GM12864 (cell line): ENCODE measurements at regions not wholly inside any gene's neighbourhood (a gene's known extent, or its start where the extent isn't known, plus 50 kb on each side); places are given as distances from the start of the nearest gene placed in this dataset.

ENCODE experiments used
- DNase-seq: peaks from one replicate; pipeline ENCODE4 v3.0.0-alpha.2; 2011; ENCODE audit warnings: low read depth
- H3K4me3 ChIP-seq: 2 replicates; pipeline ENCODE4 v1.5.1; 2011; ENCODE audit warnings: mild to moderate bottlenecking, low read depth, low read length, control low read depth
- CTCF ChIP-seq: IDR thresholded peaks from 2 replicates; pipeline ENCODE4 v1.5.1; 2011; ENCODE audit warnings: low read depth, mild to moderate bottlenecking, moderate library complexity, low read length, control low read depth, inconsistent platforms; ENCODE audit errors: missing control alignments

GRCh38 chr5:66406761-66407336 is 189.3 kb upstream of the MAST4 start:
- no peak for DNase-seq
- TF ChIP-seq CTCF, result no peak

DNA sequence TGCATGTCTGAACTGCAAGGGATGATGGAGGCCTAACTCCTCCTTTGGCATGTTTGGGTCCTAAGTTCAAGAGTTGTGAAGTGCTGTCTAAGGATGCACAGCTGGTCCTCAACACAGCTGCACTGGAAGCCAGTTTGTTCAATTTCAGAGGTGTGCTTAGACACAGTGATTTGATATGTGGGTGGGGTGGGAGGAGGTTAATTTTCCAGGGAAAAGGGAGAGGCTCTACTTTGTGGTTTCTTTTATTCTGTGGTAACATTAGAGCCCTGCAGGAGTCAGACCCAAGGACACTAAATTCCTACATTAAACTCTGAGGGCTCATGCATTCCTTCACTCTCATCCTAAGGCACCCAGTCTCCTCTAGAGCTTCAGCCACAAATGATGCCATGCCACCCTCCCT is 188.4 kb upstream of the MAST4 start:
- no peak for TF ChIP-seq CTCF

More at GRCh38 chr5:66406761-66407336, 189.3 kb upstream of the MAST4 start:
- H3K4me3 ChIP-seq, result no peak overlapping the region

DNA sequence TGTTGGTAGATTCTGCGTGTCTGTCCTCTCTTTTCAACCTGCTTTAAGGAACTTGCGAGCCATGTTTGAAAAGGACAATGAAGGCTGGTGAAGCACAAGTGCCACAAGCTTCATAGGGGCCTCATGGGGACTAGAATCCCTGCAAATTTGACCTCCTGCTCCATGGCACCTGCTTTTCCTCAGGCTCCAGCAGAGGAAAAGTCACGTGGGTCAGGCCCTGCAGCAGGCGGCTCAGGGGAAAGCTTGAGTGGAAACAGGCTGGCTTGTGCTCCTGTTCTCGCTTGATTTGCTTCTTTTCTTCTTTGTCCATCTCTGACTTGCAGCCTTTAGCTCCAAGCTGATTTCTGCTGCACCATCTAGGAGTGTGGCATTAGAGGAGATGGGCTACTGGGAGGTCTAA is 187.6 kb upstream of the MAST4 start:
- no peak for TF ChIP-seq CTCF
- DNase-seq, result no peak
- H3K4me3 ChIP-seq, result no peak overlapping the region

More for the DNA sequence above, 188.4 kb upstream of the MAST4 start:
- no peak overlapping the region for H3K4me3 ChIP-seq
- no peak for DNase-seq

DNA sequence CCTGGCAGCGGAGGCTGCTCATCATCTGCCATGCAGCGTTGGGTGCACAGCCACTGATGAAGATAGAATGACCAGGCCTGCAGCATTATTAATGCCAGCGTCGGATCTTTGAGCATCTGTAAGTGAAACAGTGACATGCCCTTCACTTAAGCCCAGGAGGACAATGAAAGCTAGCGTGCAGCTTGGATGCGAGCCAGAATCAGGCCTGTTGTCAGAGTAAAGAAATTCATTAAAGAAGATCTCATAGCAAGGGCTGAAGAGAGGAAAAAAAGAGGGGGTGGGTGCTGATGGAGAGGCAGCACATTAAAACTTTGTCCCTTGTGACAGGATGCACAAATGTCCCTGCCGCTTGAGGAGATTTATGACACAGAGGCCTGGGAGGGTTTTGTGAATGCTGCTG is 186.1 kb upstream of the MAST4 start:
- DNase-seq, result no peak
- H3K4me3 ChIP-seq, result no peak overlapping the region
- TF ChIP-seq CTCF, result no peak

- DNase-seq, result no peak
- H3K4me3 ChIP-seq, result no peak overlapping the region
- no peak for TF ChIP-seq CTCF
Measured at GRCh38 chr5:66411701-66412100, 184.5 kb upstream of the MAST4 start.

DNA sequence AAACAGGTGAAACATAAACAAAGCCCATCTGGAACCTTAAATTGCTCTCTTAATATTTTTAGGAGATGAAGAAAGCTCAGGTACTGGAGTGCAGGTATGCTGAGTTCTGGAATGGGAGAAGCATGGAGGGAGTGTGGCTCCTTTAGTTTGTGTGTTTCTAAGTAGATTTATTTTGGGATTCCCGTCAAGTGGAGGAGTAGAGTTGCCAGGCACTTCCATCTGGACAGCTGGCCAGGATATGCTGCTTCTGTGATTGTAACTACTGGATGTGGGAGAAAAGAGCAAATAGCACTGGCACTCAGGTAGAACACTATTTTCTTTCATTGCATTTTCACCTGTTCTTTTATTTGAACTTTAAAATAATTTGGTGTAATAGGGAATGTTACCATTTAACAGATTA is 182.3 kb upstream of the MAST4 start:
- H3K4me3 ChIP-seq, result no peak overlapping the region
- TF ChIP-seq CTCF, result no peak
- no peak for DNase-seq

DNA sequence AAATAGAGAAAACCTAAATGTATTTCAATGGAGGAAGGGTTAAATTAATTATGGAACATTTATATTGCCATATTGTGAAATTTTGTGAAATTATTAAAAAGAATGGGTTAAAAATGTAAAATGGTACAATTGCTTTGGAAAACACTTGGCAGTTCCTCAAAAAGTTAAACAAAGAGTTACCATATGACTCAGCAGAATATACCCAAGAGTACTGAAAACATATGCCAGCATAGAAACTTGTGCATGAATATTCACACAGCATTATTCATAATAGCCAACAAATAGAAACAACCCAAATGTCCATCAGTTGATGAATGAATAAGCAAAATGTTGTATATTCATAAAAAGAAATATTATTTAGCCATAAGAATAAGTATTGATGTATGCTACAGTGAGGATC is 181.0 kb upstream of the MAST4 start:
- DNase-seq, result no peak
- TF ChIP-seq CTCF, result no peak
- no peak overlapping the region for H3K4me3 ChIP-seq
